ENCODE measurements at regions not wholly inside any gene's neighbourhood (a gene's known extent, or its start where the extent isn't known, plus 50 kb on each side); places are given as distances from the start of the nearest gene placed in this dataset.

- TF ChIP-seq ZBTB33 (IDR thresholded peaks at IDR 0.05) (no peak), CTCF (IDR thresholded peaks at IDR 0.05; ENCODE audit: low read depth, low read length, missing input control) (no peak), NR2F2 (IDR thresholded peaks at IDR 0.05) (no peak), TAF1 (conservative IDR thresholded peaks at IDR 0.05) (no peak), HNF4A (conservative IDR thresholded peaks at IDR 0.05) (no peak), ATF3 (IDR thresholded peaks at IDR 0.05) (no peak), REST (IDR thresholded peaks at IDR 0.05) (no peak), JUND (IDR thresholded peaks at IDR 0.05) (no peak), RXRA (IDR thresholded peaks at IDR 0.05) (no peak), RAD21 (IDR thresholded peaks at IDR 0.05) (no peak), MAX (IDR thresholded peaks at IDR 0.05) (no peak), YY1 (IDR thresholded peaks at IDR 0.05) (no peak)
These were observed 367.9 kb upstream of the SPRY2 start for GRCh38 chr13:80708791-80709190.
